Heart left ventricle (tissue), 16 donors: ENCODE measurements at regions not wholly inside any gene's neighbourhood (a gene's known extent, or its start where the extent isn't known, plus 50 kb on each side); places are given as distances from the start of the nearest gene placed in this dataset.
A peak's percentile ranks its signal among the peaks of the same experiment; 100 is the strongest.

Experiments used
- ATAC-seq, 4 donors: fragments of 200-7000 bp; cut with Tn5 transposase; one replicate each; pipeline ENCODE4 v1.9.1; 2020 to 2022; ENCODE audit warnings: moderate library complexity in 4 of 4, mild to moderate bottlenecking in 3 of 4, moderate number of reproducible peaks in 1 of 4
- DNase-seq, 5 donors: peaks; one replicate each; pipeline ENCODE4 v3.0.0-alpha.2; 2020
- H3K27ac ChIP-seq, 12 donors: fragments of 200-600 bp; sonication (generic) in 4 of 12; one replicate each; pipeline versions ENCODE4 v1.5.0 to v1.8.0; 2016 to 2022; ENCODE audit warnings: mild to moderate bottlenecking in 2 of 12
- H3K27me3 ChIP-seq, 9 donors: fragments of 200-600 bp; sonication (generic) in 2 of 9; one replicate each; pipeline versions ENCODE4 v1.5.1 to v1.8.0; 2016 to 2022; ENCODE audit warnings: mild to moderate bottlenecking in 3 of 9
- H3K36me3 ChIP-seq, 9 donors: fragments of 200-600 bp; sonication (generic) in 2 of 9; one replicate each; pipeline versions ENCODE4 v1.5.0 to v1.8.0; 2018 to 2022; ENCODE audit warnings: mild to moderate bottlenecking in 2 of 9
- H3K4me1 ChIP-seq, 12 donors: fragments of 200-600 bp; sonication (generic) in 4 of 12; one replicate each; pipeline versions ENCODE4 v1.5.0 to v1.8.0; 2016 to 2022; ENCODE audit warnings: mild to moderate bottlenecking in 3 of 12
- H3K4me3 ChIP-seq, 12 donors: fragments of 200-600 bp; sonication (generic) in 4 of 12; one replicate each; pipeline versions ENCODE4 v1.5.0 to v1.8.0; 2017 to 2022; ENCODE audit warnings: mild to moderate bottlenecking in 9 of 12, moderate library complexity in 4 of 12
- H3K9me3 ChIP-seq, 12 donors: fragments of 200-600 bp; sonication (generic) in 4 of 12; one replicate each; pipeline versions ENCODE4 v1.5.0 to v1.8.0; 2016 to 2022; ENCODE audit warnings: mild to moderate bottlenecking in 1 of 12
- CTCF ChIP-seq, 12 donors: fragments of 200-600 bp; sonication (generic) in 4 of 12; IDR thresholded peaks; one replicate each; pipeline versions ENCODE4 v1.5.0 to v1.8.0; 2018 to 2022; ENCODE audit warnings: antibody characterized with exemption in 12 of 12, mild to moderate bottlenecking in 5 of 12
- POLR2A ChIP-seq, 2 donors: fragments of 450-650 bp; IDR thresholded peaks; one replicate each; pipeline ENCODE4 v1.6.1; 2017; ENCODE audit warnings: antibody characterized with exemption in 2 of 2, mild to moderate bottlenecking in 2 of 2, moderate library complexity in 2 of 2
- WGBS, 4 donors: extraction: QIAGEN DNeasy Blood & Tissue Kit in 2 of 4; methylation state at CpG; one replicate each; pipeline versions ENCODE4 v1.1.5 to v1.1.7; 2013 to 2018; 5-methylcytosine and 5-hydroxymethylcytosine counted together
- intact Hi-C, 10 donors: fragments of 100-400 bp; cut with DNase I; formaldehyde crosslinking; loops; one replicate each; pipeline versions ENCODE4 v1.11.1 to v1.14.2; 2022
- donor health status: ischemic (EF 13 %, LVEDD 7.1; RV severe dilation, severe dysfunction).
- donor health status: healthy with polysubstance abuse.
- donor health status: DM: no; HTN: yes; CAD: no.
- donor health status: DM: no; HTN: no; CAD: no.
- donor health status: ischemic (EF 25% LVEDD 6.9; RV normal size, moderate dysfunction).
- donor health status: ischemic (EF 25% LVEDD 5.7; RV mildly dilated, moderate dysfunction).
- donor health status: healthy.
- donor health status: DM: yes; HTN: yes; CAD: no.
- donor health status: ischemic (EF 35%, LVEDD 5.7; RV mildly dilated, moderate dysfunction).
- donor health status: nonischemic (EF 11% LVEDD 7.7; RV severe dilation, severe dysfunction).
- donor health status: DM: yes; HTN: yes; CAD: no.
- donor health status: PGD.
- donor health status: ischemic (EF 29% LVEDD 5.4; RV normal size, mild dysfunction).
- donor health status: nonischemic (EF 23%, LVEDD 6.1; RV moderate dilation, normal function).

GRCh38 chr6:56387621-56388414, 140.4 kb upstream of the COL21A1 start:
- whole genome bisulfite sequencing, 4 donors, result 90 to 94% (median 93%) methylated on average over 2 of the region's 2 CpGs
- ATAC-seq (peak; percentile 83 to 95 (median 90)), DNase-seq (peak in 3 of 5 donors; percentile 17 to 58 (median 34))
- H3K27ac ChIP-seq, result no peak overlapping the region
- TF ChIP-seq POLR2A (IDR thresholded peaks at IDR 0.05), result no peak
- no peak for TF ChIP-seq CTCF (IDR thresholded peaks at IDR 0.05)
- intact Hi-C loops, result loop anchor here in 2 of 10 donors (5.0 to 10.0 kb wide), 2 partner anchors 57 to 64 kb away; no protein-coding TSS in a partner anchor
- no peak overlapping the region for H3K4me3 ChIP-seq
- H3K27me3 ChIP-seq, result no peaks in the 10 kb centered on the region
- peaks cover 0 to 37% (median 10%) of the 10 kb centered on the region in 12 donors for H3K4me1 ChIP-seq
- peaks cover 0 to 17% (median 0%) of the 10 kb centered on the region in 12 donors for H3K9me3 ChIP-seq
- no peaks in the 10 kb centered on the region for H3K36me3 ChIP-seq

- H3K27ac ChIP-seq, result no peak overlapping the region
- H3K4me1 ChIP-seq, result peaks cover 0 to 37% (median 10%) of the 10 kb centered on the region in 12 donors
These were observed 139.3 kb upstream of the COL21A1 start for GRCh38 chr6:56386717-56387116.

GRCh38 chr6:56385981-56386593, 138.7 kb upstream of the COL21A1 start:
- no peaks in the 10 kb centered on the region for H3K27me3 ChIP-seq
- no peaks in the 10 kb centered on the region for H3K36me3 ChIP-seq
- no peak overlapping the region for H3K4me3 ChIP-seq
- peaks cover 0 to 37% (median 10%) of the 10 kb centered on the region in 12 donors for H3K4me1 ChIP-seq
- H3K27ac ChIP-seq, result no peak overlapping the region
- intact Hi-C loops, result loop anchor here in 2 of 10 donors (5.0 to 10.0 kb wide), 2 partner anchors 59 to 66 kb away; no protein-coding TSS in a partner anchor
- no peak for TF ChIP-seq POLR2A (IDR thresholded peaks at IDR 0.05)
- no peak for TF ChIP-seq CTCF (IDR thresholded peaks at IDR 0.05)
- WGBS, 4 donors, result 82 to 94% (median 91%) methylated on average over 6 of the region's 6 CpGs
- peaks cover 0 to 13% (median 0%) of the 10 kb centered on the region in 12 donors for H3K9me3 ChIP-seq
- no peak for ATAC-seq
- DNase-seq, result no peak

More at GRCh38 chr6:56386717-56387116, 139.3 kb upstream of the COL21A1 start:
- intact Hi-C loops, result loop anchor here in 2 of 10 donors (5.0 to 10.0 kb wide), 2 partner anchors 58 to 66 kb away; no protein-coding TSS in a partner anchor
- H3K27me3 ChIP-seq, result no peaks in the 10 kb centered on the region
- no peak for DNase-seq
- WGBS, 4 donors, result 94 to 97% (median 95%) methylated on average over 1 of the region's 1 CpG
- H3K9me3 ChIP-seq, result peaks cover 0 to 17% (median 0%) of the 10 kb centered on the region in 12 donors
- no peaks in the 10 kb centered on the region for H3K36me3 ChIP-seq
- TF ChIP-seq CTCF (IDR thresholded peaks at IDR 0.05) (no peak), POLR2A (IDR thresholded peaks at IDR 0.05) (no peak)
- no peak for ATAC-seq
- no peak overlapping the region for H3K4me3 ChIP-seq

- no peak overlapping the region for H3K27ac ChIP-seq
- DNase-seq, result no peak
- H3K4me3 ChIP-seq, result no peak overlapping the region
- H3K4me1 ChIP-seq, result peaks cover 0 to 38% (median 5%) of the 10 kb centered on the region in 12 donors
- H3K27me3 ChIP-seq, result no peaks in the 10 kb centered on the region
- ATAC-seq, result no peak
- H3K9me3 ChIP-seq, result no peaks in the 10 kb centered on the region
- 62 to 95% (median 81%) methylated on average over 1 of the region's 1 CpG for WGBS, 4 donors
- TF ChIP-seq POLR2A (IDR thresholded peaks at IDR 0.05), result no peak
- no peak for TF ChIP-seq CTCF (IDR thresholded peaks at IDR 0.05)
- intact Hi-C loops, result loop anchor here in 1 of 10 donors (10.0 kb wide), 1 partner anchor 62 kb away; no protein-coding TSS in a partner anchor
- H3K36me3 ChIP-seq, result no peaks in the 10 kb centered on the region
These were observed 135.8 kb upstream of the COL21A1 start for GRCh38 chr6:56383160-56383559.
